SH-SY5Y (cell line): ENCODE measurements at regions not wholly inside any gene's neighbourhood (a gene's known extent, or its start where the extent isn't known, plus 50 kb on each side); places are given as distances from the start of the nearest gene placed in this dataset.

Experiments
- GATA2 ChIP-seq: IDR thresholded peaks from 2 replicates; pipeline ENCODE4 v1.6.1; 2011; ENCODE audit warnings: mild to moderate bottlenecking, low read depth, low read length
- GATA3 ChIP-seq: IDR thresholded peaks from 2 replicates; pipeline ENCODE4 v1.6.1; 2011; ENCODE audit warnings: low read depth, mild to moderate bottlenecking, low read length, moderate library complexity

- TF ChIP-seq GATA2 = no peak
- TF ChIP-seq GATA3 = no peak
Observed at GRCh38 chr4:24007860-24008261, 118.0 kb upstream of the PPARGC1A start.
